H9 (cell line): ENCODE measurements at regions not wholly inside any gene's neighbourhood (a gene's known extent, or its start where the extent isn't known, plus 50 kb on each side); places are given as distances from the start of the nearest gene placed in this dataset.

Source experiments
- DNase-seq: peaks from one replicate; pipeline ENCODE4 v3.0.0-alpha.2; 2017
- H2AFZ ChIP-seq: one replicate; pipeline ENCODE4 v1.6.1; 2013; ENCODE audit warnings: mild to moderate bottlenecking, low read length, control low read depth, moderate library complexity
- H2AK5ac ChIP-seq: 2 replicates; pipeline ENCODE4 v1.6.1; 2013; ENCODE audit warnings: low read length, control low read depth, mixed read lengths; ENCODE audit not compliant: insufficient read length
- H2BK120ac ChIP-seq: one replicate; pipeline ENCODE4 v1.6.1; 2013; ENCODE audit warnings: low read depth, mild to moderate bottlenecking, low read length, control low read depth, inconsistent platforms; ENCODE audit not compliant: poor library complexity, severe bottlenecking
- H2BK12ac ChIP-seq: 2 replicates; pipeline ENCODE4 v1.6.1; 2013; ENCODE audit warnings: low read length, control low read depth, mixed read lengths, low read depth; ENCODE audit not compliant: insufficient read length
- H2BK15ac ChIP-seq: 2 replicates; pipeline ENCODE4 v1.6.1; 2013; ENCODE audit warnings: low read depth, low read length, control low read depth
- H2BK20ac ChIP-seq: one replicate; pipeline ENCODE4 v1.6.1; 2013; ENCODE audit warnings: low read depth, mild to moderate bottlenecking, low read length, control low read depth, inconsistent platforms; ENCODE audit not compliant: poor library complexity, severe bottlenecking
- H2BK5ac ChIP-seq: 2 replicates; pipeline ENCODE4 v1.6.1; 2013; ENCODE audit warnings: low read length, control low read depth, mixed read lengths; ENCODE audit not compliant: insufficient read length
- H3K14ac ChIP-seq: 2 replicates; pipeline ENCODE4 v1.6.1; 2013; ENCODE audit warnings: low read length, control low read depth; ENCODE audit not compliant: insufficient read depth
- H3K18ac ChIP-seq: 2 replicates; pipeline ENCODE4 v1.6.1; 2013; ENCODE audit warnings: low read depth, mild to moderate bottlenecking, mixed read lengths, low read length, control low read depth; ENCODE audit not compliant: insufficient read length
- H3K23ac ChIP-seq: 2 replicates; pipeline ENCODE4 v1.6.1; 2013; ENCODE audit warnings: low read length, control low read depth, mixed read lengths, low read depth; ENCODE audit not compliant: insufficient read length
- H3K23me2 ChIP-seq: 2 replicates; pipeline ENCODE4 v1.6.1; 2013; ENCODE audit warnings: low read depth, mild to moderate bottlenecking, mixed read lengths, low read length, control low read depth; ENCODE audit not compliant: insufficient read length, poor library complexity, severe bottlenecking
- H3K27ac ChIP-seq: 2 replicates; pipeline ENCODE4 v1.5.1; 2013; ENCODE audit warnings: low read length, control low read depth, mixed read lengths, low read depth; ENCODE audit not compliant: insufficient read length
- H3K27me3 ChIP-seq: 2 replicates; pipeline ENCODE4 v1.6.1; 2013; ENCODE audit warnings: low read length, control low read depth, inconsistent platforms; ENCODE audit not compliant: insufficient read depth
- H3K4ac ChIP-seq: 2 replicates; pipeline ENCODE4 v1.6.1; 2013; ENCODE audit warnings: low read depth, mild to moderate bottlenecking, control low read depth, inconsistent platforms, low read length, moderate library complexity
- H3K4me1 ChIP-seq: 2 replicates; pipeline ENCODE4 v1.6.1; 2013; ENCODE audit warnings: low read length, control low read depth, inconsistent platforms; ENCODE audit not compliant: insufficient read depth
- H3K4me2 ChIP-seq: 2 replicates; pipeline ENCODE4 v1.6.1; 2013; ENCODE audit warnings: low read length, control low read depth, mixed read lengths; ENCODE audit not compliant: insufficient read length, insufficient read depth
- H3K56ac ChIP-seq: 2 replicates; pipeline ENCODE4 v1.6.1; 2013; ENCODE audit warnings: low read depth, mild to moderate bottlenecking, mixed read lengths, low read length, control low read depth; ENCODE audit not compliant: insufficient read length
- H3K79me1 ChIP-seq: 2 replicates; pipeline ENCODE4 v1.6.1; 2013; ENCODE audit warnings: low read depth, mild to moderate bottlenecking, moderate library complexity, low read length, control low read depth, inconsistent platforms; ENCODE audit not compliant: insufficient read depth, poor library complexity, severe bottlenecking
- H3K79me2 ChIP-seq: 2 replicates; pipeline ENCODE4 v1.6.1; 2013; ENCODE audit warnings: low read length, control low read depth, inconsistent platforms; ENCODE audit not compliant: insufficient read depth
- H3K9ac ChIP-seq: 2 replicates; pipeline ENCODE4 v1.6.1; 2013; ENCODE audit warnings: low read length, control low read depth, mixed read lengths; ENCODE audit not compliant: insufficient read length; ENCODE audit errors: extremely low read depth
- H3K9me3 ChIP-seq: one replicate; pipeline ENCODE4 v1.6.1; 2013; ENCODE audit warnings: low read depth, low read length, inconsistent platforms; ENCODE audit not compliant: control insufficient read depth
- H3T11ph ChIP-seq: one replicate; pipeline ENCODE4 v1.6.1; 2013; ENCODE audit warnings: mild to moderate bottlenecking, low read length, control low read depth, inconsistent platforms
- H4K20me1 ChIP-seq: one replicate; pipeline ENCODE4 v1.6.1; 2013; ENCODE audit not compliant: control insufficient read depth, insufficient read length, insufficient read depth
- H4K5ac ChIP-seq: 2 replicates; pipeline ENCODE4 v1.6.1; 2013; ENCODE audit warnings: low read depth, mild to moderate bottlenecking, mixed read lengths, low read length, control low read depth; ENCODE audit not compliant: insufficient read length
- H4K8ac ChIP-seq: replicated peaks from 2 replicates; pipeline ENCODE4 v1.6.1; 2013; ENCODE audit warnings: low read length, control low read depth, mixed read lengths, low read depth; ENCODE audit not compliant: insufficient read length
- H4K91ac ChIP-seq: 2 replicates; pipeline ENCODE4 v1.6.1; 2013; ENCODE audit warnings: low read depth, mild to moderate bottlenecking, moderate library complexity, mixed read lengths, low read length, control low read depth; ENCODE audit not compliant: insufficient read length
- H3K27ac Mint-ChIP-seq, 3 experiments: 2 replicates in 2 of 3; 3 replicates in 1 of 3; pipeline ENCODE4 v1.8.0; 2020 to 2021; ENCODE audit warnings: mixed read lengths in 3 of 3, mild to moderate bottlenecking in 1 of 3, moderate library complexity in 1 of 3
- H3K27me3 Mint-ChIP-seq: 2 replicates; pipeline ENCODE4 v1.8.0; 2021; ENCODE audit warnings: low read depth, mild to moderate bottlenecking, moderate library complexity, mixed read lengths
- H3K36me3 Mint-ChIP-seq, 3 experiments: 2 replicates in 2 of 3; 3 replicates in 1 of 3; pipeline ENCODE4 v1.8.0; 2020 to 2021; ENCODE audit warnings: low read depth in 3 of 3, mixed read lengths in 3 of 3; ENCODE audit not compliant: insufficient read depth in 1 of 3
- H3K4me1 Mint-ChIP-seq, 2 experiments: 2 replicates each; pipeline ENCODE4 v1.8.0; 2020; ENCODE audit warnings: mixed read lengths in 2 of 2
- H3K4me3 Mint-ChIP-seq, 2 experiments: 2 replicates in 1 of 2; 3 replicates in 1 of 2; pipeline ENCODE4 v1.8.0; 2020 to 2021; ENCODE audit warnings: mild to moderate bottlenecking in 2 of 2, mixed read lengths in 2 of 2, moderate library complexity in 1 of 2
- H3K9me3 Mint-ChIP-seq, 2 experiments: 2 replicates in 1 of 2; 3 replicates in 1 of 2; pipeline ENCODE4 v1.8.0; 2020; ENCODE audit warnings: mild to moderate bottlenecking in 2 of 2, mixed read lengths in 2 of 2, moderate library complexity in 1 of 2
- CTCF ChIP-seq: fragments of 200-600 bp; sonication (generic); conservative IDR thresholded peaks from 3 replicates; pipeline ENCODE4 v1.8.0; 2021; ENCODE audit warnings: antibody characterized with exemption, mild to moderate bottlenecking
- WGBS: extraction: QIAGEN DNeasy Blood & Tissue Kit; methylation state at CpG from one replicate; pipeline ENCODE4 v1.1.7; 2013; ENCODE audit warnings: missing lambda C conversion rate, low lambda C conversion rate, mixed read lengths; ENCODE audit not compliant: insufficient read length; ENCODE audit errors: extremely low coverage; 5-methylcytosine and 5-hydroxymethylcytosine counted together

- no CpG with 5 or more reads among the region's 3 CpGs for WGBS
- no peak overlapping the region for H2BK12ac ChIP-seq
- H3K56ac ChIP-seq, result no peak overlapping the region
- Mint-ChIP-seq H3K27me3 (no peaks in the 10 kb centered on the region), H3K36me3 (no peaks in the 10 kb centered on the region), H3K4me1 (no peaks in the 10 kb centered on the region), H3K4me3 (no peak overlapping the region), H3K27ac (no peak overlapping the region), H3K9me3 (no peaks in the 10 kb centered on the region)
- H2BK15ac ChIP-seq, result no peak overlapping the region
- H4K8ac ChIP-seq, result no peak overlapping the region
- no peak overlapping the region for H3K4me2 ChIP-seq
- no peak overlapping the region for H3T11ph ChIP-seq
- H3K27me3 ChIP-seq, result no peaks in the 10 kb centered on the region
- H3K23me2 ChIP-seq, result no peaks in the 10 kb centered on the region
- H3K4ac ChIP-seq, result no peak overlapping the region
- H2AFZ ChIP-seq, result no peak overlapping the region
- H4K20me1 ChIP-seq, result no peaks in the 10 kb centered on the region
- DNase-seq, result no peak
- no peaks in the 10 kb centered on the region for H3K9me3 ChIP-seq
- no peak overlapping the region for H3K27ac ChIP-seq
- no peak for TF ChIP-seq CTCF
- no peak overlapping the region for H3K23ac ChIP-seq
- H4K5ac ChIP-seq, result no peak overlapping the region
- no peak overlapping the region for H3K14ac ChIP-seq
- H2BK5ac ChIP-seq, result no peak overlapping the region
- no peak overlapping the region for H2AK5ac ChIP-seq
- no peak overlapping the region for H3K18ac ChIP-seq
- H3K79me2 ChIP-seq, result no peaks in the 10 kb centered on the region
- H3K79me1 ChIP-seq, result no peaks in the 10 kb centered on the region
- no peaks in the 10 kb centered on the region; the same call in 1 of the 2 replicates for H3K4me1 ChIP-seq
- H4K91ac ChIP-seq, result no peak overlapping the region
- H2BK20ac ChIP-seq, result no peak overlapping the region
- H3K9ac ChIP-seq, result no peak overlapping the region
- H2BK120ac ChIP-seq, result no peak overlapping the region
These were observed 751.0 kb downstream of the KCNA4 start for GRCh38 chr11:29265792-29266191.
